K562 (cell line): ENCODE measurements at regions not wholly inside any gene's neighbourhood (a gene's known extent, or its start where the extent isn't known, plus 50 kb on each side); places are given as distances from the start of the nearest gene placed in this dataset.

Experiments used
- ATAC-seq: fragments of 200-7000 bp; cut with Tn5 transposase; 3 replicates; pipeline ENCODE4 v1.9.1; 2020; ENCODE audit warnings: moderate library complexity
- BruUV-seq: library from RNA; stranded (reverse); fragments of 400-500 nt; replicated peaks from 2 replicates; lab custom pipeline; 2021; lab: Mats Ljungman, UMichigan
- CTCF ChIA-PET: fragments of 300-600 bp; formaldehyde crosslinking; extraction: SDS; loops from one replicate; lab custom pipeline; 2021; ENCODE audit warnings: low intra/inter-chr PET ratio; lab: Yijun Ruan, JAX
- POLR2A ChIA-PET: fragments of 300-600, 350-650 bp; sonication (Branson Sonifier 250); formaldehyde crosslinking; extraction: SDS; loops from one replicate; lab custom pipeline; 2021; ENCODE audit warnings: antibody characterized with exemption, inconsistent platforms; lab: Yijun Ruan, JAX
- DNase-seq, 4 experiments: peaks; one replicate each; pipeline versions ENCODE4 v3.0.0 to v3.0.0-alpha.2; 2011 to 2018; ENCODE audit warnings: low spot score in 3 of 4, mixed read lengths in 3 of 4; ENCODE audit errors: extremely low read depth in 1 of 4
- FAIRE-seq: peaks from 2 replicates; lab custom pipeline; 2011; peaks lifted over from hg19 to GRCh38; lab: Jason Lieb, UNC
- H2AFZ ChIP-seq: 2 replicates; pipeline ENCODE4 v1.6.0; 2011; ENCODE audit warnings: low read depth, low read length, control low read depth, inconsistent platforms
- H3K27ac ChIP-seq: fragments of 200-600 bp; 3 replicates; pipeline ENCODE4 v1.8.0; 2011; ENCODE audit warnings: low read depth, mild to moderate bottlenecking, control low read depth, inconsistent platforms, low read length, moderate library complexity, mixed read lengths; ENCODE audit errors: extremely low read depth
- H3K27me3 ChIP-seq, 2 experiments: fragments of 300-600 bp in 1 of 2; 2 replicates in 1 of 2; 3 replicates in 1 of 2; pipeline versions ENCODE4 v1.6.0 to v1.8.0; 2011; ENCODE audit warnings: inconsistent platforms in 2 of 2, low read length in 2 of 2, mild to moderate bottlenecking in 1 of 2, mixed read lengths in 1 of 2, moderate library complexity in 1 of 2; ENCODE audit not compliant: control insufficient read depth in 2 of 2, insufficient read depth in 2 of 2
- H3K36me3 ChIP-seq: fragments of 300-600 bp; 3 replicates; pipeline ENCODE4 v1.8.0; 2011; ENCODE audit warnings: mild to moderate bottlenecking, low read length, inconsistent platforms; ENCODE audit not compliant: control insufficient read depth, insufficient read depth
- H3K4me1 ChIP-seq, 2 experiments: fragments of 200-600 bp in 1 of 2; replicated peaks in 1 of 2; 2 replicates in 1 of 2; 3 replicates in 1 of 2; pipeline versions ENCODE4 v1.5.1 to v1.8.0; 2011; ENCODE audit warnings: inconsistent platforms in 2 of 2, low read length in 2 of 2, mild to moderate bottlenecking in 1 of 2, mixed read lengths in 1 of 2, moderate library complexity in 1 of 2; ENCODE audit not compliant: control insufficient read depth in 2 of 2, insufficient read depth in 2 of 2
- H3K4me2 ChIP-seq: 2 replicates; pipeline ENCODE4 v1.6.1; 2011; ENCODE audit warnings: low read length, control low read depth, inconsistent platforms, mixed read lengths; ENCODE audit not compliant: insufficient read depth
- H3K4me3 ChIP-seq: fragments of 200-600 bp; sonication (generic), shearing (Covaris generic); 2 replicates; pipeline ENCODE4 v1.5.1; 2016; ENCODE audit warnings: control low read depth, inconsistent platforms
- H3K79me2 ChIP-seq: fragments of 200-600 bp; 3 replicates; pipeline ENCODE4 v1.8.0; 2011; ENCODE audit warnings: low read length, inconsistent platforms; ENCODE audit not compliant: control insufficient read depth, insufficient read depth
- H3K9ac ChIP-seq, 2 experiments: 2 replicates each; pipeline versions ENCODE4 v1.6.0 to v1.6.1; 2011; ENCODE audit warnings: low read depth in 2 of 2, low read length in 2 of 2, control low read depth in 1 of 2, inconsistent platforms in 1 of 2, mild to moderate bottlenecking in 1 of 2, mixed read lengths in 1 of 2; ENCODE audit not compliant: insufficient read depth in 1 of 2
- H3K9me1 ChIP-seq: one replicate; pipeline ENCODE4 v1.6.0; 2011; ENCODE audit warnings: inconsistent platforms, mild to moderate bottlenecking, low read length, moderate library complexity; ENCODE audit not compliant: control insufficient read depth, insufficient read depth
- H3K9me3 ChIP-seq: replicated peaks from 2 replicates; pipeline ENCODE4 v1.5.1; 2011; ENCODE audit warnings: low read depth, low read length, inconsistent platforms; ENCODE audit not compliant: control insufficient read depth, insufficient read depth
- H4K20me1 ChIP-seq: replicated peaks from 2 replicates; pipeline ENCODE4 v1.6.1; 2011; ENCODE audit warnings: low read length, inconsistent platforms, mixed read lengths; ENCODE audit not compliant: control insufficient read depth, insufficient read depth
- ARHGAP35 ChIP-seq: fragments of 450-650 bp; IDR thresholded peaks from 2 replicates; pipeline ENCODE4 v1.6.1; 2018; ENCODE audit not compliant: partially characterized antibody
- CC2D1A ChIP-seq: fragments of 450-650 bp; IDR thresholded peaks from 2 replicates; pipeline ENCODE4 v1.6.1; 2017; ENCODE audit warnings: mild to moderate bottlenecking
- CCNT2 ChIP-seq: IDR thresholded peaks from 2 replicates; pipeline ENCODE4 v1.6.1; 2011; ENCODE audit warnings: borderline replicate concordance, low read depth, mild to moderate bottlenecking, moderate library complexity, mixed read lengths, low read length; ENCODE audit not compliant: insufficient read length; ENCODE audit errors: extremely low read depth
- CHD4 ChIP-seq: fragments of 200-600 bp; sonication (generic); IDR thresholded peaks from 3 replicates; pipeline ENCODE4 v1.6.1; 2012; ENCODE audit warnings: low read depth, mild to moderate bottlenecking, mixed read lengths, low read length, inconsistent platforms; ENCODE audit not compliant: insufficient read depth, insufficient replicate concordance, poor library complexity, severe bottlenecking
- HDAC6 ChIP-seq: IDR thresholded peaks from 2 replicates; pipeline ENCODE4 v1.6.1; 2012; ENCODE audit warnings: low read depth, mild to moderate bottlenecking, control low read depth, inconsistent platforms, low read length, moderate library complexity
- NCOA6 ChIP-seq: fragments of 450-650 bp; IDR thresholded peaks from 2 replicates; pipeline ENCODE4 v1.6.1; 2017; ENCODE audit warnings: mild to moderate bottlenecking
- RBM25 ChIP-seq: fragments of 200-400 bp; formaldehyde crosslinking; IDR thresholded peaks from 2 replicates; pipeline ENCODE4 v1.6.1; 2018; ENCODE audit warnings: low read length, low read depth, moderate library complexity; ENCODE audit not compliant: severe bottlenecking
- SMAD1 ChIP-seq: fragments of 150-350 bp; IDR thresholded peaks from 2 replicates; pipeline ENCODE4 v1.6.1; 2014; ENCODE audit warnings: low read length, low read depth; ENCODE audit not compliant: partially characterized antibody
- SRSF7 ChIP-seq: fragments of 200-400 bp; formaldehyde crosslinking; optimal IDR thresholded peaks from 2 replicates; pipeline ENCODE3; 2017; ENCODE audit warnings: mild to moderate bottlenecking, low read depth, low read length
- TCF7 ChIP-seq: sonication (generic); IDR thresholded peaks from 2 replicates; pipeline ENCODE4 v1.6.1; 2016; ENCODE audit warnings: antibody characterized with exemption, borderline replicate concordance
- TEAD4 ChIP-seq, 2 experiments: sonication (generic) in 1 of 2; formaldehyde crosslinking in 1 of 2; IDR thresholded peaks; 2 replicates each; pipeline versions ENCODE4 v1.6.1 to v1.8.0; 2012 to 2022; ENCODE audit warnings: borderline replicate concordance in 1 of 2, inconsistent platforms in 1 of 2, low read length in 1 of 2, mild to moderate bottlenecking in 1 of 2, missing genetic modification reagents in 1 of 2
- TRIM24 ChIP-seq, 2 experiments: fragments of 450-650 bp; IDR thresholded peaks; 2 replicates each; pipeline ENCODE4 v1.6.1; 2016
- USF2 ChIP-seq: sonication (generic); formaldehyde crosslinking; IDR thresholded peaks from 2 replicates; pipeline ENCODE4 v1.5.0; 2020; ENCODE audit warnings: missing genetic modification reagents
- ZNF212 ChIP-seq: fragments of 450-650 bp; formaldehyde crosslinking; IDR thresholded peaks from 2 replicates; pipeline ENCODE4 v1.4.0; 2020; ENCODE audit warnings: mild to moderate bottlenecking
- ZNF274 ChIP-seq: IDR thresholded peaks from 2 replicates; pipeline ENCODE4 v1.6.1; 2011; ENCODE audit warnings: low read depth, mild to moderate bottlenecking, low read length, moderate library complexity, borderline replicate concordance
- ZNF277 ChIP-seq: fragments of 250-450 bp; sonication (Bioruptor Pico); IDR thresholded peaks from 2 replicates; pipeline ENCODE4 v1.8.0; 2022; ENCODE audit warnings: inconsistent platforms, mild to moderate bottlenecking, moderate library complexity, borderline replicate concordance
- WGBS: fragments of 100-300 bp; shearing (Covaris generic); methylation state at CpG from one replicate; pipeline ENCODE4 v1.1.6; 2016; ENCODE audit warnings: low coverage, mixed read lengths; ENCODE audit not compliant: insufficient coverage; ENCODE audit errors: missing lambda C conversion rate; 5-methylcytosine and 5-hydroxymethylcytosine counted together
- in situ Hi-C: fragments of 300-500 bp; cut with MboI; formaldehyde crosslinking; loops from 4 replicates; pipeline ENCODE4 v1.15.0; 2018; ENCODE audit warnings: inconsistent platforms, mixed read lengths
- intact Hi-C: fragments of 100-400 bp; cut with micrococcal nuclease; formaldehyde crosslinking; loops from 2 replicates; pipeline ENCODE4 v1.14.2; 2022
- TF ChIP-seq, protein P1 (sequence below): sonication (generic); formaldehyde crosslinking; IDR thresholded peaks from 2 replicates; pipeline ENCODE4 v1.8.1; 2023; ENCODE audit warnings: mild to moderate bottlenecking, missing genetic modification reagents

DNA sequence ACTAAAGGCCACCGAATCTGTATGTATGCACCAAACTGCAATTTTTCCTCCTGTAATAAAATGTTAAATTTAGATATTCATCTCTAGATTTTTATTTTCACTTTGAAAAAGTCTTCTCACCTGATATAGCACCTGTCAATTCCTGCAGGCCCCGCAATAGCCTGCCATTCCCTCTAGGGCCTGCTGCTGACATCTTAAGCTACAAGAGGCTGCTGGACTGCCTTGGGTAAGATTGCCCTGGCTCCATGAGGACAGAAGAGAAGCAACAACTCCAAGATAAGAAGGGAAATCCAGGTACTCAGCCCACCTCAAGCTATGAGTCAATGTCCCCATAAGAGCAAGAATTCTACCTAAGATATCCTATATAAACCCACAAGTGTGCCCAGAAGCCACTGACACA lies 230.2 kb upstream of the AGTR2 start:
- DNase-seq (no peak), FAIRE-seq (no peak), ATAC-seq (no peak)
- BruUV-seq, result no TSS peak
- H3K27me3 ChIP-seq, result no peaks in the 10 kb centered on the region
- CTCF ChIA-PET, result no interaction called here
- H3K4me2 ChIP-seq, result no peak overlapping the region
- H3K9me3 ChIP-seq, result no peaks in the 10 kb centered on the region
- H2AFZ ChIP-seq, result no peak overlapping the region
- WGBS, result 6% methylated on average over 2 of the region's 2 CpGs
- no peaks in the 10 kb centered on the region for H3K36me3 ChIP-seq
- POLR2A ChIA-PET, result no interaction called here
- H3K4me1 ChIP-seq, result no peaks in the 10 kb centered on the region
- H3K9ac ChIP-seq, result no peak overlapping the region
- H3K79me2 ChIP-seq, result no peaks in the 10 kb centered on the region
- H3K27ac ChIP-seq, result no peak overlapping the region
- TF ChIP-seq ZNF277 (CRISPR knock-in tag) (no peak), SMAD1 (no peak), ZNF274 (no peak), NCOA6 (no peak), ZNF212 (CRISPR knock-in tag) (no peak), CCNT2 (no peak), TEAD4 (IDR thresholded peaks at IDR 0.05; ENCODE audit: low read length) (no peak), TEAD4 (CRISPR knock-in tag; IDR thresholded peaks at IDR 0.05; ENCODE audit: borderline replicate concordance) (no peak), ARHGAP35 (no peak), SRSF7 (no peak), TRIM24 (IDR thresholded peaks at IDR 0.05) (no peak), CHD4 (no peak), RBM25 (no peak), TCF7 (no peak), HDAC6 (no peak), USF2 (CRISPR knock-in tag) (no peak), CC2D1A (no peak)
- TF ChIP-seq, protein P1, sequence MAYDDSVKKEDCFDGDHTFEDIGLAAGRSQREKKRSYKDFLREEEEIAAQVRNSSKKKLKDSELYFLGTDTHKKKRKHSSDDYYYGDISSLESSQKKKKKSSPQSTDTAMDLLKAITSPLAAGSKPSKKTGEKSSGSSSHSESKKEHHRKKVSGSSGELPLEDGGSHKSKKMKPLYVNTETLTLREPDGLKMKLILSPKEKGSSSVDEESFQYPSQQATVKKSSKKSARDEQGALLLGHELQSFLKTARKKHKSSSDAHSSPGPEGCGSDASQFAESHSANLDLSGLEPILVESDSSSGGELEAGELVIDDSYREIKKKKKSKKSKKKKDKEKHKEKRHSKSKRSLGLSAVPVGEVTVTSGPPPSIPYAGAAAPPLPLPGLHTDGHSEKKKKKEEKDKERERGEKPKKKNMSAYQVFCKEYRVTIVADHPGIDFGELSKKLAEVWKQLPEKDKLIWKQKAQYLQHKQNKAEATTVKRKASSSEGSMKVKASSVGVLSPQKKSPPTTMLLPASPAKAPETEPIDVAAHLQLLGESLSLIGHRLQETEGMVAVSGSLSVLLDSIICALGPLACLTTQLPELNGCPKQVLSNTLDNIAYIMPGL (CRISPR knock-in tag), result no peak
- H3K4me3 ChIP-seq, result no peak overlapping the region
- H3K9me1 ChIP-seq, result no peaks in the 10 kb centered on the region
- H4K20me1 ChIP-seq, result no peaks in the 10 kb centered on the region
- intact Hi-C loops, result no loop called here
- in situ Hi-C loops, result no loop called here
